Mucosa of descending colon (tissue), 3 donors: ENCODE measurements at regions not wholly inside any gene's neighbourhood (a gene's known extent, or its start where the extent isn't known, plus 50 kb on each side); places are given as distances from the start of the nearest gene placed in this dataset.
"Not testable (repeated sequence)": the region's sequence is repeated elsewhere in the genome, so short reads cannot be mapped to it uniquely, and the experiment has no call there.

Experiments used
- ATAC-seq: fragments of 200-7000 bp; cut with Tn5 transposase; one replicate; pipeline ENCODE4 v1.9.1; 2020; ENCODE audit warnings: mild to moderate bottlenecking, moderate library complexity
- DNase-seq, 3 donors: peaks; one replicate each; pipeline ENCODE4 v3.0.0-alpha.2; 2020
- H3K36me3 ChIP-seq: fragments of 200-600 bp; one replicate; pipeline ENCODE4 v1.8.0; 2021; ENCODE audit warnings: low read depth, mild to moderate bottlenecking
- H3K4me1 ChIP-seq: fragments of 200-600 bp; one replicate; pipeline ENCODE4 v1.8.0; 2021; ENCODE audit warnings: low read depth, mild to moderate bottlenecking
- H3K4me3 ChIP-seq: fragments of 200-600 bp; one replicate; pipeline ENCODE4 v1.8.0; 2021; ENCODE audit warnings: mild to moderate bottlenecking
- H3K9me3 ChIP-seq: fragments of 200-600 bp; one replicate; pipeline ENCODE4 v1.8.0; 2021; ENCODE audit warnings: mild to moderate bottlenecking
- intact Hi-C, 2 donors: fragments of 100-400 bp; cut with DNase I in 1 of 2; cut with micrococcal nuclease in 1 of 2; formaldehyde crosslinking; loops; one replicate each; pipeline versions ENCODE4 v1.11.0 to v1.11.1; 2022; cut with DNase I, micrococcal nuclease
- TF ChIP-seq, protein P1 (sequence below): fragments of 200-600 bp; IDR thresholded peaks from one replicate; pipeline ENCODE4 v1.8.0; 2022; ENCODE audit warnings: antibody characterized with exemption, mild to moderate bottlenecking
- donor health status: DM: no; HTN: no; CAD: no; lungs with moderate emphysema.
- donor health status: DM: no; HTN: no; CAD: no.
- donor health status: DM: no; HTN: yes; CAD: no.

DNA sequence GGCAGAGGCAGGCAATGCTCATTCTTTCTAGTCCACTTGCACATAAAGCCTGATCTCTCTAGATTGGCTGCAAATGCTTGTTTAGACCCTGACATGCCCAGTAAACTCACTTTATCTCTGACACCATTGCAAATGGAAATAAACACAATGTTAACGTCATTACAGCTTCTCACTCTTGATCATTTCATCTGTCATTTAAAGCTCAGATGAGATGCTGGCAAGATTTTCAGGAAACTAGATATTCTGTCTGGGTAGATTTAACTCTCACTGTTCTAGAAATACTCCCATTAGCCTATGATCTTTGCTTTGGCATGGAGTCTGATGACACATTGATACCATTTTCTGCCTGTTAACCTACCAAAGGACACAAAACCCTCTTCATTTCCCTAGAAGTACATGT lies 320.7 kb upstream of the HNRNPA3 start:
- ATAC-seq: no peak
- peaks cover 9% of the 10 kb centered on the region for H3K4me1 ChIP-seq
- H3K36me3 ChIP-seq: no peaks in the 10 kb centered on the region
- TF ChIP-seq, protein P1, sequence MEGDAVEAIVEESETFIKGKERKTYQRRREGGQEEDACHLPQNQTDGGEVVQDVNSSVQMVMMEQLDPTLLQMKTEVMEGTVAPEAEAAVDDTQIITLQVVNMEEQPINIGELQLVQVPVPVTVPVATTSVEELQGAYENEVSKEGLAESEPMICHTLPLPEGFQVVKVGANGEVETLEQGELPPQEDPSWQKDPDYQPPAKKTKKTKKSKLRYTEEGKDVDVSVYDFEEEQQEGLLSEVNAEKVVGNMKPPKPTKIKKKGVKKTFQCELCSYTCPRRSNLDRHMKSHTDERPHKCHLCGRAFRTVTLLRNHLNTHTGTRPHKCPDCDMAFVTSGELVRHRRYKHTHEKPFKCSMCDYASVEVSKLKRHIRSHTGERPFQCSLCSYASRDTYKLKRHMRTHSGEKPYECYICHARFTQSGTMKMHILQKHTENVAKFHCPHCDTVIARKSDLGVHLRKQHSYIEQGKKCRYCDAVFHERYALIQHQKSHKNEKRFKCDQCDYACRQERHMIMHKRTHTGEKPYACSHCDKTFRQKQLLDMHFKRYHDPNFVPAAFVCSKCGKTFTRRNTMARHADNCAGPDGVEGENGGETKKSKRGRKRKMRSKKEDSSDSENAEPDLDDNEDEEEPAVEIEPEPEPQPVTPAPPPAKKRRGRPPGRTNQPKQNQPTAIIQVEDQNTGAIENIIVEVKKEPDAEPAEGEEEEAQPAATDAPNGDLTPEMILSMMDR: no peak
- intact Hi-C loops: no loop called here
- DNase-seq: no peak
- no peaks in the 10 kb centered on the region for H3K9me3 ChIP-seq
- no peak overlapping the region for H3K4me3 ChIP-seq

DNA sequence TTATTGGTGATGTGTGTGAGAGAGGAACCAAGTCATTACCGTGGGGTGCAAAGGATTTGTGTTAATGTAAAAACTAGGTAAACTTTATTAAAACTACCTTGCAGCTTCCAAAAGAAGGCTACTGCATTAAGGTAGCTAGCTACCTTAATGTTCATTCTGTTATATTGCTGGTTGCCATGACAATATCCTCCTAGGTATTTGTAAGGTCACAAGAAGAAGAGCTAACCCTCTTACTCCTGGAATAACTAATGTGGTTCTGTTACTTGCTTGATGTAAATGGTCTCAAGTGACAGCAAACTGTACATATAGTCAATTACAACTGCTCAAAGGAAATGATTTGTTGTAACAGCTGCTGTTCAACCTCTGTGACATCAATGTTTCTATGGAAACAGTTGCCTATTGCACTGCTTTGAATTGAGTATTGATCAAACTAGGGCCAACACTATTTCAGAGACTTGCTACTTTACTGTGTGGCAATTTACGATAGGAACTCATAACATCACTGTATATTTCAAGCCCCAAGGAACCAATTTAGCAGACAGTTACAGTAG lies 319.8 kb upstream of the HNRNPA3 start:
- Histone ChIP-seq H3K4me1 (peaks cover 9% of the 10 kb centered on the region), H3K36me3 (no peaks in the 10 kb centered on the region), H3K4me3 (no peak overlapping the region), H3K9me3 (no peaks in the 10 kb centered on the region)
- peak; percentile 49 for ATAC-seq
- TF ChIP-seq, protein P1: no peak
- intact Hi-C loops: no loop called here
- no peak for DNase-seq

DNA sequence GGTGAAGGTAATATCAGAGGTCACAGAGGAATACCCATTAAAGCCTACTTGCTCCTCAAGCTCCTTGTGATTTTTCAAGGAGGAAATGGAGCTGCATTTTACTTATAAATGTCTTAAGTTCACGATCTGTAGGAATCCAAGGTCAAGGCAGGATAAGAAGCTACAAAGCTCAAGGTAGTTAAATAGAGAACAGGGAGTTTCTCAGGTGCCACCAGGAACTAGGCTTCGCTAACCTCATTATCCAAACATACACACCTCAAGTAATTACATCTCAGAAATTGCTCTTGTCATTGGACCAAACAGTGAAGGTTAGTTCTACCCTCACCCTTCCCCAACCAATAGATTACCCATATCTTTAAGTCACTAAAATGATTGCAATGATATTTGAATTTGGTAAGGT lies 317.4 kb upstream of the HNRNPA3 start:
- no peaks in the 10 kb centered on the region for H3K9me3 ChIP-seq
- H3K4me3 ChIP-seq: no peak overlapping the region
- peaks cover 9% of the 10 kb centered on the region for H3K4me1 ChIP-seq
- TF ChIP-seq, protein P1: no peak
- intact Hi-C loops: no loop called here
- ATAC-seq (peak; percentile 93), DNase-seq (no peak)
- no peaks in the 10 kb centered on the region for H3K36me3 ChIP-seq

DNA sequence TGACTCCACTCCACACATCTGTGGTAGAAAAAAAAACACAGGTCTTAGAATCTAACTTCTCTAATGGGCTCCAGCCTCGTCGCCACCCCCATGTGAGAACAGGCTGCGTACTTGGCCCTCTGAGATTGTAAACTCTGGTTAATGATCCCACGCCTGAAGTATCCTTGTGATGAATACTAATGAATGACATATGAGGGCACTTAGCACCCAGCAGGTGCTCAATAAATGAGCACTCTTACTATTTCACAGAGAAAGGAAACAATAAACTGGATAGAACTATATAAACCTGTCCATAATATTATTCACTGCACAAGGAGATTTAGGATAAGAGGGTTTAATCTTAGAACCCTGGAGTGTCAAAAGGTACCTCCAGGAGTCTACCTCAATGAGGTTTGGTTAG lies 310.1 kb upstream of the HNRNPA3 start:
- ATAC-seq: peak; percentile 60
- Histone ChIP-seq H3K4me3 (no peak overlapping the region), H3K36me3 (no peaks in the 10 kb centered on the region), H3K9me3 (no peaks in the 10 kb centered on the region), H3K4me1 (no peaks in the 10 kb centered on the region)
- intact Hi-C loops: no loop called here
- no peak for DNase-seq
- TF ChIP-seq, protein P1: no peak

DNA sequence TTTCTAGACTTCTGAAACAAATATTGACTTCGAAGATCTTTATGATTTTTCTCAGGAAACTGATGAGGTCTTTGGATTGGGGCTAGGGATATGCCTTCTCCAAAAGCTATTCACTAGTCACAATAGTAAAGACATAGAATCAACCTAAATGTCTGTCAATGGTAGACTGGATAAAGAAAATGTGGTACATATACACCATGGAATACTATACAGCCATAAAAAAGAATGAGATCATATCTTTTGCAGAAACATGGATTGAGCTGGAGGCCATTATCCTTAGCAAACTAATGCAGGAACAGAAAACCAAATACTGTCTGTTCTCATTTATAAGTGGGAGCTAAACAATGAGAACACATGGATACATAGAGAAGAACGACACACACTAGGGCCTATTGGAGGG lies 308.5 kb upstream of the HNRNPA3 start:
- intact Hi-C loops, DNase-seq, H3K36me3 ChIP-seq, H3K4me3 ChIP-seq, ATAC-seq, H3K9me3 ChIP-seq, H3K4me1 ChIP-seq: not testable (repeated sequence)

DNA sequence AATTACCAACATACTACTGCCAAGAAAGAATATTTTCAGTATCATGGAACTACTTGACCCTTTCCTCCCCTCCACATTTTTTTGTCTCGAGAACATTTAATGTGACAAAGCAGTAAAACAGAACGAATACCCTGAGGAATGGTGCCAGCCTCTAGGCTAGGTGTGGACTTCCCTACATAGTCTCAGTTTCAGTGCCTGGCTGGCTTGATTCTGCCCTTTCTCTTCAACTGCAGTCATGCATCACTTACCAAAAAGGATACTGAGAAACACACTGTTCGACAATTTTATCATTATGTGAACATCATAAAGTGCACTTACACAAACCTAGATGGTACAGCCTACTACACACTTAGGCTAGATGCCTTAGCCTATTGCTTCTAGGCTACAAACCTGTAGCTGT lies 305.3 kb upstream of the HNRNPA3 start:
- ATAC-seq (no peak), DNase-seq (no peak)
- intact Hi-C loops: no loop called here
- Histone ChIP-seq H3K9me3 (no peaks in the 10 kb centered on the region), H3K4me3 (no peak overlapping the region), H3K36me3 (no peaks in the 10 kb centered on the region), H3K4me1 (no peaks in the 10 kb centered on the region)
- TF ChIP-seq, protein P1: no peak
